Effector memory CD8-positive, alpha-beta T cell (primary cell): ENCODE measurements at regions not wholly inside any gene's neighbourhood (a gene's known extent, or its start where the extent isn't known, plus 50 kb on each side); places are given as distances from the start of the nearest gene placed in this dataset.

Source experiments
- ATAC-seq: fragments of 150-1000 bp; cut with Tn5 transposase; replicated peaks from 2 replicates; pipeline ENCODE4 v1.10.0; 2021; ENCODE audit warnings: mild to moderate bottlenecking, moderate library complexity
- DNase-seq, 3 experiments: peaks; one replicate each; pipeline ENCODE4 v3.0.0; 2021
- H3K27ac Mint-ChIP-seq, 2 donors: one replicate each; pipeline ENCODE4 v1.8.0; 2022; ENCODE audit warnings: mild to moderate bottlenecking in 2 of 2, mixed read lengths in 2 of 2, moderate library complexity in 2 of 2
- H3K27me3 Mint-ChIP-seq, 2 donors: one replicate each; pipeline ENCODE4 v1.8.0; 2022; ENCODE audit warnings: mixed read lengths in 2 of 2
- H3K36me3 Mint-ChIP-seq: one replicate; pipeline ENCODE4 v1.8.0; 2022; ENCODE audit warnings: mild to moderate bottlenecking, moderate library complexity, mixed read lengths; ENCODE audit not compliant: insufficient read depth
- H3K4me1 Mint-ChIP-seq, 2 donors: one replicate each; pipeline ENCODE4 v1.8.0; 2022; ENCODE audit warnings: low read depth in 2 of 2, mixed read lengths in 2 of 2
- H3K4me3 Mint-ChIP-seq, 2 donors: one replicate each; pipeline ENCODE4 v1.8.0; 2022; ENCODE audit warnings: mild to moderate bottlenecking in 2 of 2, mixed read lengths in 2 of 2, moderate library complexity in 2 of 2
- H3K9me3 Mint-ChIP-seq, 2 donors: one replicate each; pipeline ENCODE4 v1.8.0; 2022; ENCODE audit warnings: mixed read lengths in 2 of 2

GRCh38 chr2:215506604-215506990, 70.7 kb upstream of the FN1 start:
- H3K36me3 Mint-ChIP-seq: no peaks in the 10 kb centered on the region
- DNase-seq (no peak), ATAC-seq (no peak)
- H3K27me3 Mint-ChIP-seq: peaks cover 6 to 26% of the 10 kb centered on the region in 2 donors
- no peak overlapping the region for H3K4me3 Mint-ChIP-seq
- H3K4me1 Mint-ChIP-seq: no peaks in the 10 kb centered on the region
- H3K27ac Mint-ChIP-seq: no peak overlapping the region
- H3K9me3 Mint-ChIP-seq: peaks cover 0 to 3% of the 10 kb centered on the region in 2 donors

GRCh38 chr2:215505044-215505786, 69.3 kb upstream of the FN1 start:
- DNase-seq: no peak
- H3K4me1 Mint-ChIP-seq: no peaks in the 10 kb centered on the region
- no peak for ATAC-seq
- no peak overlapping the region for H3K27ac Mint-ChIP-seq
- H3K36me3 Mint-ChIP-seq: no peaks in the 10 kb centered on the region
- no peak overlapping the region for H3K4me3 Mint-ChIP-seq
- H3K27me3 Mint-ChIP-seq: peaks cover 4 to 26% of the 10 kb centered on the region in 2 donors
- H3K9me3 Mint-ChIP-seq: peaks cover 0 to 3% of the 10 kb centered on the region in 2 donors

- Mint-ChIP-seq H3K27ac (no peak overlapping the region), H3K9me3 (no peaks in the 10 kb centered on the region), H3K36me3 (no peaks in the 10 kb centered on the region), H3K4me1 (no peaks in the 10 kb centered on the region), H3K27me3 (peaks cover 0 to 23% of the 10 kb centered on the region in 2 donors), H3K4me3 (no peak overlapping the region)
- no peak for ATAC-seq
- DNase-seq: no peak
These were observed 68.7 kb upstream of the FN1 start for GRCh38 chr2:215504547-215504946.

GRCh38 chr2:215503381-215503780, 67.5 kb upstream of the FN1 start:
- DNase-seq: no peak
- peaks cover 0 to 32% of the 10 kb centered on the region in 2 donors for H3K27me3 Mint-ChIP-seq
- no peak overlapping the region for H3K27ac Mint-ChIP-seq
- H3K36me3 Mint-ChIP-seq: no peaks in the 10 kb centered on the region
- ATAC-seq: no peak
- no peak overlapping the region for H3K4me3 Mint-ChIP-seq
- H3K4me1 Mint-ChIP-seq: no peaks in the 10 kb centered on the region
- no peaks in the 10 kb centered on the region for H3K9me3 Mint-ChIP-seq

- no peak overlapping the region for H3K27ac Mint-ChIP-seq
- H3K4me3 Mint-ChIP-seq: no peak overlapping the region
- peaks cover 5 to 45% of the 10 kb centered on the region in 2 donors for H3K27me3 Mint-ChIP-seq
- ATAC-seq (no peak), DNase-seq (no peak)
- no peaks in the 10 kb centered on the region for H3K36me3 Mint-ChIP-seq
- no peaks in the 10 kb centered on the region for H3K9me3 Mint-ChIP-seq
- no peaks in the 10 kb centered on the region for H3K4me1 Mint-ChIP-seq
These were observed 64.6 kb upstream of the FN1 start for GRCh38 chr2:215500466-215500865.

GRCh38 chr2:215499331-215499730, 63.5 kb upstream of the FN1 start:
- Mint-ChIP-seq H3K9me3 (no peaks in the 10 kb centered on the region), H3K4me3 (no peak overlapping the region), H3K36me3 (no peaks in the 10 kb centered on the region), H3K4me1 (no peaks in the 10 kb centered on the region), H3K27ac (no peak overlapping the region), H3K27me3 (peaks cover 8 to 43% of the 10 kb centered on the region in 2 donors)
- no peak for DNase-seq
- ATAC-seq: no peak

- no peak for DNase-seq
- Mint-ChIP-seq H3K27me3 (peaks cover 9 to 44% of the 10 kb centered on the region in 2 donors), H3K27ac (no peak overlapping the region), H3K4me1 (no peaks in the 10 kb centered on the region), H3K9me3 (no peaks in the 10 kb centered on the region), H3K36me3 (no peaks in the 10 kb centered on the region), H3K4me3 (no peak overlapping the region)
- ATAC-seq: no peak
These were observed 62.6 kb upstream of the FN1 start for GRCh38 chr2:215498431-215498830.

- no peak for DNase-seq
- ATAC-seq: no peak
- Mint-ChIP-seq H3K4me1 (no peaks in the 10 kb centered on the region), H3K9me3 (no peaks in the 10 kb centered on the region), H3K36me3 (no peaks in the 10 kb centered on the region), H3K4me3 (no peak overlapping the region), H3K27me3 (peaks cover 23 to 42% of the 10 kb centered on the region in 2 donors), H3K27ac (no peak overlapping the region)
These were observed 57.5 kb upstream of the FN1 start for GRCh38 chr2:215493376-215493775.

GRCh38 chr2:215489288-215489848, 53.5 kb upstream of the FN1 start:
- Mint-ChIP-seq H3K4me1 (no peaks in the 10 kb centered on the region), H3K36me3 (no peaks in the 10 kb centered on the region), H3K27ac (no peak overlapping the region), H3K4me3 (no peak overlapping the region), H3K27me3 (peaks cover 24% of the 10 kb centered on the region in 2 donors), H3K9me3 (no peaks in the 10 kb centered on the region)
- ATAC-seq (no peak), DNase-seq (no peak)

GRCh38 chr2:215487002-215487372, 51.1 kb upstream of the FN1 start:
- ATAC-seq (no peak), DNase-seq (no peak)
- H3K9me3 Mint-ChIP-seq: no peaks in the 10 kb centered on the region
- H3K27ac Mint-ChIP-seq: no peak overlapping the region
- H3K27me3 Mint-ChIP-seq: peaks cover 15 to 26% of the 10 kb centered on the region in 2 donors
- H3K4me3 Mint-ChIP-seq: no peak overlapping the region
- H3K4me1 Mint-ChIP-seq: no peaks in the 10 kb centered on the region
- no peaks in the 10 kb centered on the region for H3K36me3 Mint-ChIP-seq

- Mint-ChIP-seq H3K9me3 (no peaks in the 10 kb centered on the region), H3K27ac (no peak overlapping the region), H3K27me3 (peaks cover 13 to 24% of the 10 kb centered on the region in 2 donors), H3K36me3 (no peaks in the 10 kb centered on the region), H3K4me3 (no peak overlapping the region), H3K4me1 (no peaks in the 10 kb centered on the region)
- DNase-seq (no peak), ATAC-seq (no peak)
These were observed 50.6 kb upstream of the FN1 start for GRCh38 chr2:215486291-215487001.
